K562 (cell line): ENCODE measurements at regions not wholly inside any gene's neighbourhood (a gene's known extent, or its start where the extent isn't known, plus 50 kb on each side); places are given as distances from the start of the nearest gene placed in this dataset.
A peak's percentile ranks its signal among the peaks of the same experiment; 100 is the strongest.

Experiments used
- ARID1B ChIP-seq: fragments of 450-650 bp; IDR thresholded peaks from 2 replicates; pipeline ENCODE4 v1.6.1; 2016; ENCODE audit warnings: antibody characterized with exemption, mild to moderate bottlenecking, inconsistent platforms
- CBFA2T3 ChIP-seq: fragments of 450-650 bp; IDR thresholded peaks from 2 replicates; pipeline ENCODE4 v1.6.1; 2017
- CHCHD3 ChIP-seq: fragments of 250-450 bp; sonication (Bioruptor Pico); IDR thresholded peaks from 2 replicates; pipeline ENCODE4 v2.1.2; 2022; ENCODE audit warnings: mild to moderate bottlenecking
- CREM ChIP-seq: IDR thresholded peaks from 2 replicates; pipeline ENCODE4 v1.6.1; 2014; ENCODE audit warnings: antibody characterized with exemption, low read depth
- DMBX1 ChIP-seq: fragments of 250-450 bp; sonication (Bioruptor Pico); IDR thresholded peaks from 2 replicates; pipeline ENCODE4 v1.8.0; 2022; ENCODE audit warnings: inconsistent platforms, mild to moderate bottlenecking, moderate library complexity, borderline replicate concordance
- EGR1 ChIP-seq: fragments of 450-650 bp; conservative IDR thresholded peaks from 2 replicates; pipeline ENCODE4 v1.6.1; 2017; ENCODE audit warnings: mild to moderate bottlenecking
- EP400 ChIP-seq: fragments of 450-650 bp; IDR thresholded peaks from 2 replicates; pipeline ENCODE4 v1.6.1; 2017; ENCODE audit warnings: antibody characterized with exemption, mild to moderate bottlenecking, moderate library complexity
- ETV6 ChIP-seq, 3 experiments: fragments of 150-350 bp in 1 of 3; sonication (generic) in 1 of 3; formaldehyde crosslinking in 1 of 3; IDR thresholded peaks; 2 replicates each; pipeline versions ENCODE4 v1.6.1 to v1.8.0; 2014 to 2022; ENCODE audit warnings: borderline replicate concordance in 2 of 3, low read depth in 2 of 3, antibody characterized with exemption in 1 of 3, low read length in 1 of 3, mild to moderate bottlenecking in 1 of 3, missing genetic modification reagents in 1 of 3
- GATA2 ChIP-seq: sonication (generic); formaldehyde crosslinking; IDR thresholded peaks from 2 replicates; pipeline ENCODE4 v1.4.0; 2020; ENCODE audit warnings: mild to moderate bottlenecking, missing genetic modification reagents
- MAFF ChIP-seq: IDR thresholded peaks from 2 replicates; pipeline ENCODE4 v1.6.1; 2012; ENCODE audit warnings: low read length, improper control_type of control experiment
- NFATC3 ChIP-seq: fragments of 450-650 bp; IDR thresholded peaks from 2 replicates; pipeline ENCODE4 v1.6.1; 2017; ENCODE audit warnings: mild to moderate bottlenecking
- PCBP1 ChIP-seq: fragments of 200-400 bp; formaldehyde crosslinking; IDR thresholded peaks from 2 replicates; pipeline ENCODE4 v1.6.1; 2018; ENCODE audit warnings: mild to moderate bottlenecking, low read depth, low read length; ENCODE audit not compliant: poor library complexity, severe bottlenecking
- PML ChIP-seq: IDR thresholded peaks from 2 replicates; pipeline ENCODE4 v1.6.1; 2012; ENCODE audit warnings: low read length, inconsistent platforms
- RBM14 ChIP-seq: fragments of 200-400 bp; formaldehyde crosslinking; IDR thresholded peaks from 2 replicates; pipeline ENCODE4 v1.6.1; 2018; ENCODE audit warnings: low read depth, mild to moderate bottlenecking, low read length, moderate library complexity, borderline replicate concordance; ENCODE audit not compliant: insufficient read depth
- SLC30A9 ChIP-seq: fragments of 250-450 bp; sonication (Bioruptor Pico); IDR thresholded peaks from 2 replicates; pipeline ENCODE4 v1.8.0; 2022; ENCODE audit warnings: mild to moderate bottlenecking, moderate library complexity
- TAF9B ChIP-seq: fragments of 450-650 bp; IDR thresholded peaks from 2 replicates; pipeline ENCODE4 v1.6.1; 2018; ENCODE audit warnings: mild to moderate bottlenecking; ENCODE audit not compliant: partially characterized antibody
- TCF3 ChIP-seq: sonication (generic); formaldehyde crosslinking; IDR thresholded peaks from 2 replicates; pipeline ENCODE4 v1.4.0; 2020; ENCODE audit warnings: mild to moderate bottlenecking, missing genetic modification reagents
- TSHZ1 ChIP-seq: fragments of 250-450 bp; sonication (Bioruptor Pico); IDR thresholded peaks from 2 replicates; pipeline ENCODE4 v1.4.0; 2020; ENCODE audit warnings: mild to moderate bottlenecking, moderate library complexity
- ZBTB8A ChIP-seq: fragments of 450-650 bp; IDR thresholded peaks from 2 replicates; pipeline ENCODE4 v1.6.1; 2018; ENCODE audit warnings: mild to moderate bottlenecking, moderate library complexity; ENCODE audit not compliant: partially characterized antibody
- ZNF212 ChIP-seq: fragments of 450-650 bp; formaldehyde crosslinking; IDR thresholded peaks from 2 replicates; pipeline ENCODE4 v1.4.0; 2020; ENCODE audit warnings: mild to moderate bottlenecking
- ZNF24 ChIP-seq: fragments of 450-650 bp; IDR thresholded peaks from 2 replicates; pipeline ENCODE4 v1.6.1; 2016
- ZNF584 ChIP-seq: fragments of 200-800 bp; sonication (Bioruptor generic); IDR thresholded peaks from 2 replicates; pipeline ENCODE4 v1.6.1; 2016; ENCODE audit warnings: low read depth, mild to moderate bottlenecking, missing genetic modification characterization, missing compliant biosample characterization
- ZNF639 ChIP-seq, 2 experiments: fragments of 200-800 bp in 1 of 2; sonication (Bioruptor generic) in 1 of 2; sonication (generic) in 1 of 2; formaldehyde crosslinking in 1 of 2; IDR thresholded peaks in 1 of 2; conservative IDR thresholded peaks in 1 of 2; 2 replicates each; pipeline versions ENCODE4 v1.5.0 to v1.6.1; 2016 to 2020; ENCODE audit warnings: missing compliant biosample characterization in 1 of 2, missing genetic modification characterization in 1 of 2, missing genetic modification reagents in 1 of 2

- peak; percentile 44; the same call in 1 of the 2 replicates for TF ChIP-seq ARID1B
- peak; percentile 83 for TF ChIP-seq ZNF24
- no peak for TF ChIP-seq SLC30A9 (CRISPR knock-in tag)
- 0 out of 2 replicates have a peak, but pooled peaks have one; percentile 15 for TF ChIP-seq CREM
- TF ChIP-seq PCBP1: no peak
- TF ChIP-seq ETV6 (IDR thresholded peaks at IDR 0.05; ENCODE audit: borderline replicate concordance in 1 of 2, low read depth in 2 of 2, low read length in 1 of 2): no peak
- TF ChIP-seq ETV6 (CRISPR knock-in tag; IDR thresholded peaks at IDR 0.05; ENCODE audit: borderline replicate concordance): no peak
- TF ChIP-seq CHCHD3 (CRISPR knock-in tag): no peak
- no peak for TF ChIP-seq NFATC3
- TF ChIP-seq TAF9B: no peak
- TF ChIP-seq CBFA2T3: peak; percentile 73
- no peak for TF ChIP-seq ZNF639 (CRISPR knock-in tag; conservative IDR thresholded peaks at IDR 0.05 in 1 of 2, IDR thresholded peaks at IDR 0.05 in 1 of 2)
- peak; percentile 64 for TF ChIP-seq TCF3
- no peak for TF ChIP-seq EP400
- peak; percentile 59; the same call in 1 of the 2 replicates for TF ChIP-seq DMBX1 (CRISPR knock-in tag)
- no peak for TF ChIP-seq PML
- TF ChIP-seq MAFF: no peak
- TF ChIP-seq RBM14: no peak
- 0 out of 2 replicates have a peak, but pooled peaks have one; percentile 40 for TF ChIP-seq ZNF584
- no peak for TF ChIP-seq TSHZ1
- TF ChIP-seq ZNF212 (CRISPR knock-in tag): no peak
- peak; percentile 47; the same call in 1 of the 2 replicates for TF ChIP-seq EGR1
- no peak for TF ChIP-seq ZBTB8A
- TF ChIP-seq GATA2 (CRISPR knock-in tag): peak; percentile 76
These were observed 90.4 kb downstream of the APIP start (continued) for GRCh38 chr11:34825670-34826383.
